ENCODE measurements at regions not wholly inside any gene's neighbourhood (a gene's known extent, or its start where the extent isn't known, plus 50 kb on each side); places are given as distances from the start of the nearest gene placed in this dataset.

GRCh38 chr11:116244439-116244838, 528.3 kb downstream of the BUD13 start:
- TF ChIP-seq CTCF (IDR thresholded peaks at IDR 0.05), result no peak
- DNase-seq (no peak), ATAC-seq (no peak)
- H3K27ac ChIP-seq, result no peak overlapping the region
- no peak overlapping the region for H3K4me3 ChIP-seq
- no peaks in the 10 kb centered on the region for H3K4me1 ChIP-seq
- H3K27me3 ChIP-seq (ENCODE audit: insufficient read depth in 3 of 3, low read length in 2 of 3), result peaks cover 0 to 4% (median 2%) of the 10 kb centered on the region in 3 donors
- H3K36me3 ChIP-seq (ENCODE audit: insufficient read depth in 1 of 2, low read depth in 1 of 2), result no peaks in the 10 kb centered on the region
- intact Hi-C loops (cut with DNase I), result no loop called here
- 65 to 68% (median 66%) methylated on average over 8 of the region's 8 CpGs for WGBS, 3 donors
- no peaks in the 10 kb centered on the region for H3K9me3 ChIP-seq

DNA sequence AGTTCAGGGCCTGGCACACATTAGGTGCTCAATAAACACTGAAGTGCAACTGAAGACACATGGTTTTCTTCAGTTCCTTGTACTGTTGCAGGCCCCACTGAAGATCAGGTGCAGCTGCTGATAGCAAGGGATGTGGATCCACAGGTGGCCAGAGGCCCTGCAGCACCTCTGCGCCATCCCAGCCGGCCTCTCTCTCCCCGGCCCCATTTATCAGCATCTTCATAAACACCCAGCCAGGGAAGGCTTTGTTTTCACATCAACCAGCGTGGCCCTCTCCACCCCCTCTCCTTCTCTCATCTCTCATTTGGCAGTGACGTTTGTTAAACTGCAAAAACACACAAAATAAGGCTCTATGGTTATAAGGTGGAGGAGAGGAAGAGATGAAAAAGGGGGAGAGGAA, 528.8 kb downstream of the BUD13 start:
- WGBS, 3 donors, result 61 to 71% (median 64%) methylated on average over 5 of the region's 5 CpGs
- Histone ChIP-seq H3K36me3 (ENCODE audit: insufficient read depth in 1 of 2, low read depth in 1 of 2) (no peaks in the 10 kb centered on the region), H3K27me3 (ENCODE audit: insufficient read depth in 3 of 3, low read length in 2 of 3) (peaks cover 0 to 4% (median 2%) of the 10 kb centered on the region in 3 donors), H3K9me3 (no peaks in the 10 kb centered on the region), H3K27ac (no peak overlapping the region), H3K4me3 (no peak overlapping the region), H3K4me1 (no peaks in the 10 kb centered on the region)
- no peak for ATAC-seq
- TF ChIP-seq CTCF (IDR thresholded peaks at IDR 0.05), result no peak
- intact Hi-C loops (cut with DNase I), result no loop called here
- DNase-seq, result no peak

- Histone ChIP-seq H3K27ac (no peak overlapping the region), H3K27me3 (ENCODE audit: insufficient read depth in 3 of 3, low read length in 2 of 3) (peaks cover 0 to 4% (median 2%) of the 10 kb centered on the region in 3 donors), H3K9me3 (no peaks in the 10 kb centered on the region), H3K36me3 (ENCODE audit: insufficient read depth in 1 of 2, low read depth in 1 of 2) (no peaks in the 10 kb centered on the region), H3K4me1 (no peaks in the 10 kb centered on the region), H3K4me3 (no peak overlapping the region)
- no peak for ATAC-seq
- WGBS, 3 donors, result 92 to 98% (median 93%) methylated on average over 4 of the region's 4 CpGs
- no peak for DNase-seq
- no peak for TF ChIP-seq CTCF (IDR thresholded peaks at IDR 0.05)
- intact Hi-C loops (cut with DNase I), result no loop called here
Measured at GRCh38 chr11:116242006-116242405, 530.8 kb downstream of the BUD13 start.

DNA sequence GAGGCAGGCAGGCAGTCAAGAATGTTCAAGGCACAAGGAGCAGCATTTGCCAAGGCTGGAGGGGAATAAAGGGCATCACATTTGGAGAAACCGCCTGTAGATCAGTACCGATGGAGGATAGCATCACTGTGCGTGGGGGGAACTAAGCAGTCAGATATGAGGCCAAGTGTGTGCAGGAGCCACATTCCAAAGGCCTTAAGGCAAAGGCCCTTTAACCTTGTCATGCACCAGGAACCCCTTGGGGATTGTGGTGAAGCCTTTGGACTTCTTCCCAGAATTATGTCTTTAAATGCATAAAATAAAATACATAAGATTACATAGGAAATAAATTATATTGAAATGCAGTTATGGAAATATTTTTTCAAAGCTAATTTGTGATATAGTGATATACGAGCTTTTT, 532.1 kb downstream of the BUD13 start:
- 54 to 56% (median 55%) methylated on average over 4 of the region's 4 CpGs for WGBS, 3 donors
- ATAC-seq (no peak), DNase-seq (no peak)
- Histone ChIP-seq H3K4me3 (no peak overlapping the region), H3K4me1 (no peaks in the 10 kb centered on the region), H3K36me3 (ENCODE audit: insufficient read depth in 1 of 2, low read depth in 1 of 2) (no peaks in the 10 kb centered on the region), H3K27me3 (ENCODE audit: insufficient read depth in 3 of 3, low read length in 2 of 3) (peaks cover 0 to 4% (median 2%) of the 10 kb centered on the region in 3 donors), H3K9me3 (no peaks in the 10 kb centered on the region), H3K27ac (no peak overlapping the region)
- intact Hi-C loops (cut with DNase I), result no loop called here
- no peak for TF ChIP-seq CTCF (IDR thresholded peaks at IDR 0.05)

- intact Hi-C loops (cut with DNase I), result no loop called here
- H3K27me3 ChIP-seq (ENCODE audit: insufficient read depth in 3 of 3, low read length in 2 of 3), result no peaks in the 10 kb centered on the region
- H3K27ac ChIP-seq, result no peak overlapping the region
- no peak for TF ChIP-seq CTCF (IDR thresholded peaks at IDR 0.05)
- H3K4me1 ChIP-seq, result no peaks in the 10 kb centered on the region
- ATAC-seq (no peak), DNase-seq (no peak)
- no peak overlapping the region for H3K4me3 ChIP-seq
- no peaks in the 10 kb centered on the region for H3K36me3 ChIP-seq (ENCODE audit: insufficient read depth in 1 of 2, low read depth in 1 of 2)
- H3K9me3 ChIP-seq, result no peaks in the 10 kb centered on the region
- WGBS, 3 donors, result 65 to 76% (median 70%) methylated on average over 4 of the region's 4 CpGs
Measured at GRCh38 chr11:116239247-116239646, 533.5 kb downstream of the BUD13 start.
